Fibroblast of pulmonary artery (primary cell): ENCODE measurements at regions not wholly inside any gene's neighbourhood (a gene's known extent, or its start where the extent isn't known, plus 50 kb on each side); places are given as distances from the start of the nearest gene placed in this dataset.
"Not testable (repeated sequence)": the region's sequence is repeated elsewhere in the genome, so short reads cannot be mapped to it uniquely, and the experiment has no call there.

ENCODE experiments used
- DNase-seq: peaks from one replicate; pipeline ENCODE4 v3.0.0-alpha.2; 2010; ENCODE audit warnings: low read depth
- H3K4me3 ChIP-seq: replicated peaks from 2 replicates; pipeline ENCODE4 v1.5.1; 2011; ENCODE audit warnings: low read depth, mild to moderate bottlenecking, control low read depth, low read length, moderate library complexity
- CTCF ChIP-seq: IDR thresholded peaks from 2 replicates; pipeline ENCODE4 v1.5.1; 2011; ENCODE audit warnings: mild to moderate bottlenecking, control low read depth, low read length, inconsistent platforms; ENCODE audit errors: missing control alignments

GRCh38 chr4:27119239-27119638, 258.6 kb downstream of the STIM2 start:
- no peak for TF ChIP-seq CTCF
- H3K4me3 ChIP-seq = no peak overlapping the region
- no peak for DNase-seq

- no peak for DNase-seq
- H3K4me3 ChIP-seq = no peak overlapping the region
- no peak for TF ChIP-seq CTCF
These were observed 261.2 kb downstream of the STIM2 start for GRCh38 chr4:27121830-27122229.

GRCh38 chr4:27123123-27123768, 262.6 kb downstream of the STIM2 start:
- no peak for DNase-seq
- TF ChIP-seq CTCF = no peak
- no peak overlapping the region for H3K4me3 ChIP-seq

- H3K4me3 ChIP-seq = no peak overlapping the region
- no peak for DNase-seq
- TF ChIP-seq CTCF = no peak
These were observed 263.1 kb downstream of the STIM2 start for GRCh38 chr4:27123769-27124124.

GRCh38 chr4:27126895-27127294, 266.3 kb downstream of the STIM2 start:
- DNase-seq, H3K4me3 ChIP-seq: not testable (repeated sequence)

GRCh38 chr4:27128443-27128842, 267.8 kb downstream of the STIM2 start:
- TF ChIP-seq CTCF = no peak
- DNase-seq = no peak
- no peak overlapping the region for H3K4me3 ChIP-seq

- no peak for TF ChIP-seq CTCF
- no peak for DNase-seq
- no peak overlapping the region for H3K4me3 ChIP-seq
These were observed 269.3 kb downstream of the STIM2 start for GRCh38 chr4:27129871-27130366.
